ENCODE measurements at regions not wholly inside any gene's neighbourhood (a gene's known extent, or its start where the extent isn't known, plus 50 kb on each side); places are given as distances from the start of the nearest gene placed in this dataset.

DNA sequence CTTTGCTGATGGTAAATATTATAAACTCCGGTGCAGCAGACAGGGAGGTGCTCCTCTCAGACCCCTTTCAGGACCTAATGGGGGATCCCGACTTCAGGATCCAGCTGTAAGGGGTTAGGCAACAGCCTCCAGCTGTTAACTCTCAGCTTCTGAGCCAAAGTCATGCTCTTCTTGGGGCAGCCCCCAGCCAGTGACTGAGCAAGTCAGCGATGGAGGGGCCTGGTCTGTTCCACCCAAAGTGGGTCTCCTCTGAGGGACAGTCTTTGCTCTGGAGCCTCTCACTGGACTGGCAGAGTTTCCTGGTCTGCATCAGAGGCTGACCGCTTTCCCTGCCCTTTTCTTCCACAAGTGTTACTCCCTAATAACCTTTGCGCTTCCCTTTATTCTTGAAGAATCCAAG lies 184.2 kb upstream of the DIO3 start:
- H3K27me3 ChIP-seq (ENCODE audit: insufficient read depth), result no peaks in the 10 kb centered on the region
- H4K20me1 ChIP-seq (replicated peaks; ENCODE audit: insufficient read depth), result no peaks in the 10 kb centered on the region
- Mint-ChIP-seq H3K4me3 (no peak overlapping the region), H3K4me1 (peaks cover 2% of the 10 kb centered on the region), H3K36me3 (ENCODE audit: low read depth) (no peaks in the 10 kb centered on the region), H3K27me3 (ENCODE audit: insufficient read depth, low read depth, poor library complexity) (peaks cover 3% of the 10 kb centered on the region), H3K27ac (no peak overlapping the region), H3K9me3 (peaks cover 4% of the 10 kb centered on the region; the same call in 1 of the 3 replicates)
- H3K4me2 ChIP-seq, result no peak overlapping the region
- no peaks in the 10 kb centered on the region for H3K4me1 ChIP-seq (ENCODE audit: insufficient read depth)
- DNase-seq (ENCODE audit: low spot score) (no peak), ATAC-seq (no peak)
- H3F3A ChIP-seq (replicated peaks; ENCODE audit: low read depth), result no peaks in the 10 kb centered on the region
- no peaks in the 10 kb centered on the region for H3K36me3 ChIP-seq (ENCODE audit: insufficient read depth)
- no peaks in the 10 kb centered on the region for H3K79me2 ChIP-seq (replicated peaks; ENCODE audit: insufficient read depth)
- H3K27ac ChIP-seq (ENCODE audit: low read depth), result no peak overlapping the region
- no peak overlapping the region for H2AFZ ChIP-seq
- no peaks in the 10 kb centered on the region for H3K9me2 ChIP-seq (ENCODE audit: insufficient read depth)
- no peak overlapping the region for H3K4me3 ChIP-seq
- TF ChIP-seq CREB1 (CRISPR knock-in tag; IDR thresholded peaks at IDR 0.05; ENCODE audit: low read depth) (no peak), JUNB (IDR thresholded peaks at IDR 0.05; ENCODE audit: unreplicated experiment) (no peak), STAT1 (IDR thresholded peaks at IDR 0.05; ENCODE audit: unreplicated experiment) (no peak), ZNF331 (CRISPR knock-in tag; IDR thresholded peaks at IDR 0.05; ENCODE audit: low read depth) (no peak), EZH2phosphoT487 (IDR thresholded peaks at IDR 0.05; ENCODE audit: unreplicated experiment) (no peak), EZH2 (IDR thresholded peaks at IDR 0.05; ENCODE audit: low read depth, unreplicated experiment) (no peak)
- TF ChIP-seq, protein P1, sequence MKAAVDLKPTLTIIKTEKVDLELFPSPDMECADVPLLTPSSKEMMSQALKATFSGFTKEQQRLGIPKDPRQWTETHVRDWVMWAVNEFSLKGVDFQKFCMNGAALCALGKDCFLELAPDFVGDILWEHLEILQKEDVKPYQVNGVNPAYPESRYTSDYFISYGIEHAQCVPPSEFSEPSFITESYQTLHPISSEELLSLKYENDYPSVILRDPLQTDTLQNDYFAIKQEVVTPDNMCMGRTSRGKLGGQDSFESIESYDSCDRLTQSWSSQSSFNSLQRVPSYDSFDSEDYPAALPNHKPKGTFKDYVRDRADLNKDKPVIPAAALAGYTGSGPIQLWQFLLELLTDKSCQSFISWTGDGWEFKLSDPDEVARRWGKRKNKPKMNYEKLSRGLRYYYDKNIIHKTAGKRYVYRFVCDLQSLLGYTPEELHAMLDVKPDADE (IDR thresholded peaks at IDR 0.05), result no peak

DNA sequence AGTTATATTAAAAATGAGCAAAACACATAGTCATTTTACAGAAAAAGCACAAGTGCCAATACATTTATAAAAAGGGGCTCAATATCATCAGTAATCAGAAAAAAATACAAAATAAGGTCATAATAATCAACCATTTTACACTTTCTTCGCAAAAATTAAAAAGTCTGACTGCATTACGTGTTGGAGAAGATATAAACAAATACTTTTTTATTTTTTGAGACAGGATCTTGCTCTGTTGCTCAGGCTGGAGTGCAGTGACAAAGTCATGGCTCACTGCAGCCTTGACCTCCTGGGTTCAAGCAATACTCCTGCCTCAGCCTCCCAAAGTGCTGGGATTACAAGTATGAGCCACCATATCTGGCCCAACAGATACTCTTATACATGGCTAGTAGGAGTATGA lies 181.5 kb upstream of the DIO3 start:
- Histone ChIP-seq H3K79me2 (replicated peaks; ENCODE audit: insufficient read depth) (no peaks in the 10 kb centered on the region), H3K27ac (ENCODE audit: low read depth) (no peak overlapping the region), H3F3A (replicated peaks; ENCODE audit: low read depth) (no peaks in the 10 kb centered on the region), H3K27me3 (ENCODE audit: insufficient read depth) (no peaks in the 10 kb centered on the region), H3K36me3 (ENCODE audit: insufficient read depth) (0 out of 2 replicates have a peak, but pooled peaks cover 3% of the 10 kb centered on the region), H3K4me2 (no peak overlapping the region), H2AFZ (no peak overlapping the region), H4K20me1 (replicated peaks; ENCODE audit: insufficient read depth) (no peaks in the 10 kb centered on the region), H3K4me3 (no peak overlapping the region), H3K4me1 (ENCODE audit: insufficient read depth) (no peaks in the 10 kb centered on the region), H3K9me2 (ENCODE audit: insufficient read depth) (no peaks in the 10 kb centered on the region)
- Mint-ChIP-seq H3K27ac (no peak overlapping the region), H3K4me3 (no peak overlapping the region), H3K27me3 (ENCODE audit: insufficient read depth, low read depth, poor library complexity) (peaks cover 6% of the 10 kb centered on the region), H3K36me3 (ENCODE audit: low read depth) (no peaks in the 10 kb centered on the region), H3K4me1 (no peaks in the 10 kb centered on the region; the same call in 2 of the 3 replicates), H3K9me3 (peaks cover 20% of the 10 kb centered on the region)
- DNase-seq (ENCODE audit: low spot score) (no peak), ATAC-seq (no peak)
- no peak for TF ChIP-seq ZNF331 (CRISPR knock-in tag; IDR thresholded peaks at IDR 0.05; ENCODE audit: low read depth)
- no peak for TF ChIP-seq ZNF462 (CRISPR knock-in tag; IDR thresholded peaks at IDR 0.05)
